T-helper 9 cell (primary cell): ENCODE measurements at regions not wholly inside any gene's neighbourhood (a gene's known extent, or its start where the extent isn't known, plus 50 kb on each side); places are given as distances from the start of the nearest gene placed in this dataset.

Source experiments
- DNase-seq: peaks from one replicate; pipeline ENCODE4 v3.0.0-alpha.2; 2020

DNA sequence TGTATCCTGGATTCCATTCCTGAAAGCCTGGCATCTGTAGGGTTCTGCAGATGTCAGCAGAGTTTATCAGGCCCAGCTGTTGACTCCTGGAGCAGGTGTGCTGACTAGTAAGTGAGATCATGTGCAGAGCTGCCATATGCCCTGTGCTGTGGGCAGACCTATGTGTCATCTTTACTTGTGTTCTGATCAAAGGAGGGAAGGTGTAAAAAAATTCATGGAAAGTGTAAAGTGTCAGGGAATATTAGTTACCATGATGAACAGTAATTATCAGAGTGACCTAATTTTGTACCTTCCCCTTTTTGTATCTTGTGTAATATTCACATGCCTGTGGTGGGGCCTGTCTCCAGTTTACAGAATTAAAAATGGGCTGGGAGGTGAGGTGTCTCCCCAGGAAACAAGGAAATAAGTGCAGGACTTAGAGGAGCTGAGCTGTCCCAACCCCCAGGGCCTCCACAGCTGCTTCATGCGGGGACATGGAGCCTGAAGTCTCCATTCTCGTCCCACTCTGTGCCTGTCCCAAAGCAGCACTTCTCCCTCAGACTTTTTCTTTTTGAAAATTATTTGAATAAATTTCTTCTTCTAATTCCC lies 148.2 kb upstream of the GGTLC1 start:
- DNase-seq = no peak

DNA sequence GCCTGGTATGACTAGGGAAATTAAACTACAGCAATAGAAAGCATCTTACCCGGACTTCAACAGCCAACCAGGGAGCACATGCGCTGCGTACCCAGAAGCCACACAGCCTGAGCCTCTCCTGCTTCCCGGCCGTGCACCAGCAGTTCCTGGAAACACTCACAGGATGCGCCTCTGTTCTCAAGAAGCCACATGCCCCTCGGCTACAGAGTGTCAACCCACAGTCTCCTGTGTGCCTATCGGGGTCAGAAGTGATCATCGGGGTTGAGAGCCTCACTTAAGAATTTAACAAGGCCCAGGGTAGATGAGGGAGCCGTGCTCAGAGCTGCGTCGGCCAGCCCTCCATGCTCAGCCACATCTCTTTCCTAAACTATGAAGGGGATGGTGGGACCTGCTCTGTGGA lies 147.2 kb upstream of the GGTLC1 start:
- DNase-seq = no peak

DNA sequence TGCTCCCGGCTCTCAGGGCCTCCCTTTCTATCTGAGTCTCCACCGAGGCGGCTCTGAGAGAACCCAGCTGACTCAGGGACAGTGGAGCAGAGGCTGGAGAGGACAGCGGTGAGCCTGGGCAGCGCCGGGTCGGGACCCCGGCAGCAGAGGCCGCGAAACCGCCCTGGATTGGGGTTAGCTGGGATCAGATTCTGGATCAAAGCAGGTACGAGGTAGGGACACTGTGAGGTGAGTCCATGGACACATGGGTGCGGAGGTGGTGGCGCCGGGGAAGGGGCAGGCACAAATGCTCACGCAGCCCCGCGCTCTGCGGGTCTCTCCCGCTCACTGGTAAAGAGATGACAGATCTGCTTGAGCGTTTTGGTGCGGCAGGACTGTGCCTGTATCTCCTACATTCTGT lies 146.4 kb upstream of the GGTLC1 start:
- no peak for DNase-seq

DNA sequence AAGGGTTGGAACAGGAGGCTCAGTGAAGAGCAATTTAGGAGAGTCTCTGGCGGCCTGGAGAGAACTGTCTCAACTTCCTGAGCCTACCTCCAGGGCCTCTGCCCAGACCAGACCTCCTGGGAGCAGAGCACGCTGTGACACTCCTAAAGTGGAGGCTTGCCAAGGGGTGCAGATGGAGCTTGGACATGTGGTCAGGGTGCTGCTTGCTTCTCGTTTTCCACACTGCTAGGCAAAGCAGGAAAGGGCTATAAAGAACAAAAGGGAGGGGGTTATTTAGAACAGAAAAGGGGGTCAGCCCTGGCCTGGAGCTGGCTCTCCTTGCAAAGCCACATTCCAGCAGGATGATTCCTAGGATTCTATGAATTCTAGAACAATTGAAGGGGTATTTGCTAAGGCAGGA lies 145.7 kb upstream of the GGTLC1 start:
- no peak for DNase-seq

DNA sequence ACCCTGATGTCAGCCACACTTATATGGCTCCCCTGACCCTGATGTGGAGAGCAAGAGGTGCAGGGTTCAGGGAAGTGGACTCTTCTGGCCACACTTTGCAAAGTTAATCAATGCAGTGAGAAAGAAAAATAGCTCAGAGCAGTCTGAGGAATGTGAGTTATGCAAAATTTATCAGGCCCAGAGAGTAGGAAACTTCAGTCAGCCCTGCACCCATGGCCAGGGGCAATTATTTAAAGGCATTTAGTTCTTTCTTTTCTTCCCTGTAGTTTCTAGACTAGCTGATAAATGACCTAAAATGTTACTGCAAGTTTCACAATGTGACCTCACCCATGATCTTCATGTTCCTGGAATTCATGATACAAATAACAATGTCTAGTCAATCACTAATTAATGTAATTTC lies 143.7 kb upstream of the GGTLC1 start:
- no peak for DNase-seq

DNA sequence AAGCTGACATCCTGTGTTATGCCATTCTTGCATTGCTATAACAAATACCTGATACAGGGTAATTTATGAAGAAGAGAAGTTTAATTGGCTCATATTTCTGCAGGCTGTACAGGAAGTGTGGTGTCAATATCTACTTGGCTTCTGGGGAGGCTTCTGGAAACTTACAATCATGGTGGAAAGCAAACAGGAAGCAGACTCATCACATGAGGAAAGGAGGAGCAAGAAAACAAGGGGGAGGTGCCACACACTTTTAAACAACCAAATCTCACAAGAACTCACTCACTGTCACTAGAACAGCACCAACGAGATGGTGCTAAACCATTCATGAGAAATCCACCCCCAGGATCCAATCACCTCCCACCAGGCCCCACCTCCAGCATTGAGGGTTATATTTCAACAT lies 143.1 kb upstream of the GGTLC1 start:
- no peak for DNase-seq

DNA sequence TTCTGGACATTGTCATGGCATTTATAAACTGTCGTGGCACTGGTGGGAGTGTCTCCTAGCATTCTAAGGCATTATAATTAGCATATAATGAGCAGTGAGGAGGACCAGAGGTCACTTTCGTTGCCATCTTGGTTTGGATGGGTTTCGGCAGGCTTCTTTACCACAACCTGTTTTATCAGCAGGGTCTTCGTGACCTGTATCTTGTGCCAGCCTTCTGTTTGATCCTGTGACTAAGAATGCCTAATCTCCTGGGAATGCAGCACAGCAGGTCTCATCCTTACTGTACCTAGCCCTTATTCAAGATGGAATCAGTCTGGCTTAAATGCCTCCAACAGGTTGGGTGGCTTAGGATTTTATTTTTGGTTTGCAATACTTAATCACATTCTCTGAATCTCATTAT lies 142.7 kb upstream of the GGTLC1 start:
- no peak for DNase-seq

DNA sequence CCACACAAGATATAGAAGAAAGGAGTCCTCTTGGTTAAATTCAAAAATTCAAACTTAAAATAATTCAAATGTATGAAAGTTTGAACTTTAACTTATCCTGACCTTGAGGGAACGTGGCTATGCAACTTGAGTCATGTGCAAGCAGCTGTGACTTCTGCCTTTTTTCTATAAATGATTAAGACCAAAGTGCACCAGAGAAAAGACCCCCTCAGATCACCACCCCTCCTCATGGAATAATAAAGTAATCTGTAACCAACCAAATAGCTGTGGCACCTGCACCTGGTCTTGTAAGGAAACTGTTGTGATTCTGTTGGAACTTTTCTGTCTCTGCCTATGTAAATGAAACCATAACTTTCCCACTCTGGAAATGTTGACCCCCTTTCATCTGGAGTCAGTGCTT lies 141.1 kb upstream of the GGTLC1 start:
- no peak for DNase-seq

DNA sequence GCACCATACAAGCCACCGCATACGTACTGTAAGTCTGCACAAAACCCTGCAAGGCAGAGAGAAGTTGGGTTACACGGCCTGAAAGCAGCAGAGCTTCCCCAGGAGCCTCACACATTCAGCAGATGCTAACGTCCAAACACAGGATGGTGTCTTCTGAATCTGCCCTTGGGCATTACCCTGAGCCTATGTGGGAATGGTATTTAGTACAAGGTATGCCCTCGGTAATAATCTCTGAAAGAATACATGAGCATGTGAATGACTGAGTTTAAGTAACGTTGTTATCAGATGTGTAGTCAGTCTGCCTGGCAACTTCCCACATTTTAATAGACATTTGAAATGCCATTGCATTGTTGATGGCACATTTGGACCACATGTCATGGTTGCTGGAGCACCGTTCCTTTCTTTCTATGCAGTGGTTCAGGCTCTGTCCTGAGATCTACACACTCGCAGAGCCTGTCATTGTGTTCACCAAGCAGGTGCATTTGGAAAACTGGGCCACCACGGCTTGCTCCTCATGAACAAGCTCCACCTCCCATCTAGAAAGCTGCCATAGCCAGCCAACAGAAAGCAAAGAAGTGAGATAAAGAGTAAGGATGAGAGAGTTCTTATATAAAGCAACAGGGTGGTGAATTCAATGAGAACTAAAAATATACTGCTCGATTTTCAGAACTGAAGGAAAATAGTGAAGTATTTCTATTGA lies 136.5 kb upstream of the GGTLC1 start:
- no peak for DNase-seq

DNA sequence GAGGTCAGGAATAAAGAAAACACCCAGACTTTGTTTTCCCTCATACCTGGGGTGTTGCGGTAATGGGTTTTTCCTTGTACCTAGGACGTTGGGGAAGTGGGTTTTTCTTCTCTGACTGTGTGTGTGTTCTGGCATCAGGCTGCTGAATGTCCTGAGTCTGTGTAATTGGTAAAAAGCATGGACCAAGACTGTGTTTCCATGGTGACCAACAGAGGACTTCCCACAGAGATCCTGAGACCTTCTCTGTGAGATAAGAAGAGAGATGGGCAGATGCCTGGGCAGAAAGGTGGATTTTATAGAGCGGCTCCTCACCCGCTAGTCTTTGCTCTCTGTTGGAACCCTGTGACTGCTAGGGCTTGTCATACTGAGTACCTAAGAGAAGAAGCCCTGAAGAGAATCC lies 135.4 kb upstream of the GGTLC1 start:
- no peak for DNase-seq

DNA sequence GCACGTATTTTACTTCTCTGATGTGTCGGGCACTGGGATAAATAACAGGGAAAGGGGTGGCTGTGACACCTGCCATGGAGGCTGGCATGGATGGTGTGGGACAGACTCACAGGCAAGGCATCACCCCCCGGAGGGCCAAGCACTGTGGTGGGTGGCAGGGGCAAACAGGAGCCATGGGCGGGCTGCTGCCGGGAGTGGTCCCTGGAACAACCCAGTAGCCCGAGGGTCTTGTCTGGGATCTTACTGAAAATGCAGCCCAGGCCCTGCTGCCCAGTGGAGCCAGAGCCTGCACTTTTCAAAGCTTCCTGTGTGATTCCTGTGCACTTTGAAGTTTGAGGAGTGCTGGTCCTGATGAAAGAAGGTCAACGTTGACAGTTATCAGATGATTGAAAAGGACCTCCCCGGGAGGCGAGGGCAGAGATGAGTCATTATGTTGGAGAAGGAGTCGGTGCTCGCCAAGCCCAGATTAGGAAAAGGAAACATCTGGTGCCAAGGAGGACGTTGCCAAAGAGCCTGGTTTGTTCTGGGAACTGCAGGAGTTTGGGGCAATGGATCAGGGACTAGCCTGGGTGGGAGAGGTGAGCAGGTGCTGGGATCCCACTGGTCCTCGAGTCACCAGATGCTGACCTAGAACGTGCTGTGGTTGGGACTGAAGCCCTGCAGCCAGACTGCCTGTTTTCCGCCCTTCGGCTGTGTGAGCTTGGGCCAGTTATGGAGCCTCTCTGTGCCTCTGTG lies 130.0 kb upstream of the GGTLC1 start:
- DNase-seq = no peak

DNA sequence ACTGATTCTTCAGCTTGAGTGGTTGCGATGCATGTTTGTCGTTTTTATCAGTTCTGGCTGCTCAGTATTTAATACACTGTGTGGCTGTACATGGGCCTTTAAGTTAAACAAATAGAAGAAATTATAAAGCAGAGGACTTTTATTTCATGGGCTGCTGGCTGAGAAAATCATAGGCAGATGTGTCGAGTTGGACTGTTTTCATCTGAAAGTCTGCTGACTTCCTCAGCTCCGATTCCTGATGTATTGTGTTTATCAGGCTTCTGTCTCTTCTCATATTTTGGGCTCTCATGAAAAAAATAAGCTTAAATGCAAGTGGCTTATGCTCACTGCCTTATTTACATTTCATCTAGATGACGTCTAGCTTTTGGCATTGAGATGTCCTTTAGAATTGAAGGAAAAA lies 129.5 kb upstream of the GGTLC1 start:
- no peak for DNase-seq

DNA sequence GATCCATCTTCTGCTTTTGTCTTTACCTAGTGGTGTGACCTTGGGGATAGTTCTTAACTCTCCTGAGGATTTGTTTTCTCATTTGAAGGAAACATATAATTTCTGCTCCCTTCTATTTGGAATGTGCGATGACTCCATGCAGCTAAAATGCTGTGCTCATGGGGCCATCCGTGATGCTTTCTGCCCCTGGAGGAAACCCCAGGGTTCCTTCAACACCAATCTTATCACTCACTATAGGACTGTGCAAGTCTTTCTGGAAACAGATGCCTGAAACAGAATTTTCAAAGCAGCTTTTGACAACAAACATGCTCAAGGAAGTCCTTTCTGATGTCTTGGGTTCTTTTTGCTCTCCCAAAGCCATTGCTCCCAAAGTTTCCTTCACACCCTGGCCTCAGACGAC lies 128.8 kb upstream of the GGTLC1 start:
- no peak for DNase-seq

DNA sequence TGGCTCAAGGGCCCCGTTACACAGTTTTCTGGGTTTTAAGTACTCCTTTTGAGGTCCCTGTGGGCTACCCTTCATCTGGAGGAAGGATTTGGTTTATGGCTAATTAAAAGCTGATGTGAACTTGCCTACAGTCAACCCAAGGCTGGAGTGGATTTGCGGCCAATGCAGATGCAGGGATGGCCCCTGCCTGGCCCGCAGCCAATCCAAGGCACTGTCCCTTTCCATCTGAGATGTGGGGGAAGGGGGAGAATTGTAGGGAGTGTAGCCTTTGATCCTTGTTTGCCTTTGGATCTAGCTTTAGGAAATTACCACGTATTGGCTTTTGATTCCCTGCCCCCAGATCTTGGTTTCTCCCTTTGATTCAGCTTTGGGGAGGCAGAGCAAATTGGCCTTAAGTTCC lies 128.0 kb upstream of the GGTLC1 start:
- no peak for DNase-seq

DNA sequence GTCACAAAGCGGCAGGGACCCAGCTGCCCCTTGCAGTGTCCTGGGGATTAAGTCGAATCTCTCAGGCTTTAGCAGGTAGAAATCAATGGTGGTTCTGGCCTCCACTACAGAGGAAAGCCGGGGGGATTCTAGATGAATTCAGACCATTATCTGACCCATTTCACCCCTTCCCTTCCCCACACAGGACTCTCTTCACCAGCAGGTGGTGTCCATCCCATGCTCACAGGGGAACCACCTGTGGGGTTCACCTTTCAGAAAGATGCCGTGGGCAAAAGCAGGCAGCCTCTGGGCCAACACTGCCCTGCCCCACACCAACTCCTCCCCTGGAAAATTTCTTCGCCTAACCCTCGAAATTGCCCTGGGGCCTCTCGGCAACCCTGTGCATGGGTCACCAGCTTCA lies 123.8 kb upstream of the GGTLC1 start:
- DNase-seq = no peak

DNA sequence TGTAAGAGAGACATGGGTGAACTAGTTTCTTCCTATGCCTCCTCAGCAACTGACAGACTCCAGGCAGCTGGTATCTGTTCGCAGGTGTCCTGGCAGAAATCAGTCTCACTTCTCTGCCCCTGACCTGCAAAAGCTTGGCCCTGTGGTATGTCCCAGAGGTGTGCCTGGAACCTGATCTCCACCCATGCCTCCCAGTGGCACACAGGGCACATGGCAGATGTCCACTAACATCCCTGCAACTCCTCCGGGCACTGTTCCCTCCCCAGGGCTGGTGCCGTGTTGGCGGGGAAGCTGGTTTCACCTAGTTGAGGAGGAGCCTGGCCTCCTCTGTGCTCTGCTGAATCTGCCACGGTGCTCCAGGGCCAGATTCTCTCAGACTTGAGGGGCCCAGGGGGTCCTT lies 123.3 kb upstream of the GGTLC1 start:
- no peak for DNase-seq

DNA sequence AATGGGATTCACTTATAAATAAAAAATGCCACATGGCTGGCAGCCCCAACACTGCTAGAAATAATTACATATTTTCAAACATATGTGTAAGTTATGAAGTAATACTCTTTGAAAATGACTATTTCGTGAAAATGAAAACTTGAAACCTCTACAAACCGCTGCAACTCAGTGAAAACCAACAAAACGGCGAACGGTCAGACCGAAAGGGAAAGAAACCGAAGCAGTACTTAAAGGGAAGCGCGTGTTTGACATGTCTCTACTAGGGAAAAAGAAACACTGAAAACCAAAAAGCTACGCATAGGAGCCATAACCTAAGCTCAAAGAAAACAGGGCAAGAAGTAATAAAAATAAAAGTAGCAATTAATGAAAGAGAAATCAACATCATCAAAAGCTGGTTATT lies 121.0 kb upstream of the GGTLC1 start:
- DNase-seq = no peak

DNA sequence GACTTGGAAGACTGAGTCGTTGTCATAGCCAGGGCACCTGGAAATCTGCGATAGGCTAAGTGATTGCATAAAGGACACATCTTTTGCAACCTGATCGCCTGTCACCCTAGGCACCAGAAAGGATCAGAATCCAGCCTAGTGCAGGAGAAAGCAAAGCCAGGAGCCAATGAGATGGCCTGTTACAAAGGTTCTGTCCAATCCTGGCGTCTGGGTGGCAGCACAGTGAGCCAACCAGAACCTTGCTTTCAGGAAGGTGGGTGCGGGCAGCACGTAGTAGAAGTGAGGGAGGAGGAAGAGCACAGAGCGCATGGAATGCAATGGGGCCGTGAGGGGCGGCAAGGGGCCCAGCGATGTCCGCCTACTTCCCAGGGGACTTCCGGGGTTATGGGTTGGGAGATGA lies 120.4 kb upstream of the GGTLC1 start:
- peak; percentile 7 for DNase-seq

DNA sequence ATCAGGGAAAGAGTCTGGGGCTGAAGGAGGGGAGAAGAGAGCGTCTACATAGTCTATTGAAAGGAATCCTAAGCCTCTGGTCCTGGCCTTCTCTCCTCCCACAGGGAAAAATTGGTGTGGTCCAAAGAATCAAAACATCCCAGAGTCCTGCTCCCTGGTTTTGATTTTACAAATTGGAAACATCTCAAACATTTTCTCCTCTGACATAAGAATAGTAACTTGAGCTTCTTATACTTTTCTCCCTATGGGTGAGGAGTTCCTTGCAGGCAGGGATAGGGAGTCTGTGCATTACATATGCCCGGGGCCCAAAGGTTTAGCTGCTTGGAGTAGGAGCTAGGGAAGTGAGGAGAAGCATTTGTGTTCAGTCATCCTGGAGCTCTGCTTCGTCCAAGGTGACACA lies 120.0 kb upstream of the GGTLC1 start:
- no peak for DNase-seq

DNA sequence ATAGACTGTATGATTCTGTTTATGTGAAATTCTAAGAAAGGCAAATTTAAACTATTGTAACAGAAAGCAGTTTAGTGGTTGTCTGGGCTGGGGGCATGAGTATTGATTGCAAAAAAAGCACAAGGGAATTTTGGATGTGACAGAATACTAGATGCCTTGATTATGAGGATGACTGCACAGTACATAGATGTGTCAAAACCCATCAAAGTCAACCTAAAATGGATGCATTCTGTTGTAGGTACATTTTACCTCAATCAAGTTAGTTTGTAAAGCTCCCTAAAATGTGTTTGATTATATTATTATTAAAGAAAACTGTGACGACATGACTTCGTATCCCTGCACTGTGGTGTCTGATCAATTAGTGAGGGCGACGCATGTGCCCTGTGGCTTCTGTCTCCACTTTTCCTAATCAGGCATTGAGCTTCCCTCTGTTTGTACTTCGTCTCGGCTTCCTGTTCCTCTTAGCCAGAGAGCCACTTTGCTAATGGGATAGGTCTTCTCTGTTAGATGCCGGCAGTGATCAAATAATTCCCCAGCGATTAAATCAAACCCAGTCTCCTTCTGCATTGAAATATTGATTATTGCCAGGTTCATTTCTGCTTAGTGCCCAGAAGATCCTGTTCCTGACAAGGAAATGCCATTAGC lies 118.3 kb upstream of the GGTLC1 start:
- no peak for DNase-seq

DNA sequence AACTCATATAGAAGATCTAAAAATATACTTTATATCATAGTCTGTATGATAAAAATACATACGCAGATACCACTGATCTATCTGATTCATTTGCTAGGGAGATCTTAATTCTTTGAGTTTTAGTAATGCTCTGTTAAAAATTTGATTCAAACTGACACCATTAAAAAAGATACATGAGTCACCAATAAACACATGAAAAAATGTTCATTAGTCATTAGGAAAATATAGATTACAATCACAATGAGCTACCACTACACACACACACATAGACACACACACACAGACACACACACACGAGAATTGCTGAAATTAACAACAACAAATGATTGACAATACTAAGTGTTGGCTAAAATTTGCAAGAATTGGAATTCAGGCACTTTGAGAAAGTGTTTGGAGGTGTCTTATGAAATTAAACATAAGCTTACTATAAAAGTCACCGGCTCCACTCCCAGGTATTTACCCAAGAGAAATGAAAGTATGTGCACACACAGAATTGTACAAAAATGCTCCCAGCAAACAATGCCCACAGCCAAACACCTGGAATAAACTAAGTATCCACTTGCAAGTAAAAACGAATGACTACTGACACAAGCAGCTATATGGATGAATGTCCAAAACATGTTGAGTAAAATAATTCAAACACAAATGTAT lies 117.7 kb upstream of the GGTLC1 start:
- DNase-seq = no peak

DNA sequence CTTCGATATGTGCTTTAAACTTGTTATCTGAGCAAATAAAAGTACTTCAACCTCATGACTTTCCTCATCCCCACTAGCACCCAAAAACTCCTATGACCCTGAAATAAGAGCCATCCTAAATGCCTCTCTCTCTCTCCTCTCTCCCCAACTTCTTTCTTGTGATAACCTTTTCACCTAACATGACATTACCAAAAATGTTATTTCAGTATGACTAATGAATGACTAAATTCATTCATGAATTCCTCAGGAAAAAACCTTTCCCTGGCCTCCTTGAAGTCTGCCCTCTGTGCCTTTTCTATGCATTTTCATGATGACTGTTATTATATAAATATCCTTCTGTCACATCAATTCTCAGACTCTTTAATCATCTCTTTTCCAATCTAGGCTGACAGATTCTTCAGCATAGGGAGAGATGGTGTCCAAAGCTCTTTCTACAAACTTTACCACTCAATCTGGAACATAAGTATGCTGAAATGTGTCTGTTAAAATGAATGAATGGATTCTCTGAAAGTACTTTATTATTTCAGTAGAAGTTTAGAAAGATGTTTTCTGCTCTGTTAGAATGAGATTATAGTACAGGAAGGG lies 114.3 kb upstream of the GGTLC1 start:
- no peak for DNase-seq

DNA sequence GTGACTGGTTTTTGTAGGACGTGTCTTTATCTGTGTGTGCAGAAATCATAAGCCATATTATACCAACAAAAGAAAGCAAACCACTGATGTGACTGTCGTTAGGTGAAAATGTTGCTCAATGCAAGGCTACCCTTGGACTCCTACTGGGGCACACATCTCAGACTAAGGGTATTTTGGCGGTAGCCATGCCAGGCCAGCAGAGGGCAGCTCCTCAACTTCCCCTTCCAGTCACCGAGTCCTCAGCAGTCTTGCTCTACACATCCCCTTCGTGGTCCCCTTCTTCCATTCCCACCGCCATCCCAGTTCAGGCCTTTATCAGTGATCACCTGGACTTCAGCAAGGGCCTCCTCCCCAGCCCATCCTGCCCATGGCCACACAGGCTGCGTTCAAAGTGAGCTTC lies 113.7 kb upstream of the GGTLC1 start:
- no peak for DNase-seq
